Ovary (tissue), 7 donors: ENCODE measurements at regions not wholly inside any gene's neighbourhood (a gene's known extent, or its start where the extent isn't known, plus 50 kb on each side); places are given as distances from the start of the nearest gene placed in this dataset.

Source experiments
- DNase-seq, 5 donors: peaks; one replicate each; pipeline ENCODE4 v3.0.0-alpha.2; 2019 to 2020
- H3K27ac ChIP-seq, 2 donors: fragments of 200-600 bp; one replicate each; pipeline versions ENCODE4 v1.5.1 to v1.8.0; 2019 to 2022
- H3K27me3 ChIP-seq: fragments of 200-600 bp; one replicate; pipeline ENCODE4 v1.8.0; 2022
- H3K36me3 ChIP-seq: fragments of 200-600 bp; sonication (generic); one replicate; pipeline ENCODE4 v1.5.1; 2019
- H3K4me1 ChIP-seq: one replicate; pipeline ENCODE4 v1.8.1; 2013; ENCODE audit warnings: mild to moderate bottlenecking, moderate library complexity; ENCODE audit not compliant: insufficient read depth
- H3K4me3 ChIP-seq: fragments of 200-600 bp; sonication (generic); one replicate; pipeline ENCODE4 v1.5.1; 2017
- H3K9me3 ChIP-seq, 2 donors: fragments of 200-600 bp in 1 of 2; sonication (generic) in 1 of 2; one replicate each; pipeline versions ENCODE4 v1.5.1 to v1.8.1; 2013 to 2019; ENCODE audit warnings: mild to moderate bottlenecking in 1 of 2, moderate library complexity in 1 of 2
- CTCF ChIP-seq, 3 donors: fragments of 450-650 bp in 2 of 3; fragments of 200-600 bp in 1 of 3; IDR thresholded peaks; one replicate each; pipeline versions ENCODE4 v1.5.1 to v1.8.0; 2016 to 2022; ENCODE audit warnings: antibody characterized with exemption in 3 of 3, mild to moderate bottlenecking in 1 of 3
- EP300 ChIP-seq: sonication (generic); formaldehyde crosslinking; IDR thresholded peaks from one replicate; pipeline ENCODE4 v1.6.1; 2017; ENCODE audit warnings: antibody characterized with exemption
- POLR2A ChIP-seq: fragments of 450-650 bp; IDR thresholded peaks from one replicate; pipeline ENCODE4 v1.6.1; 2017; ENCODE audit warnings: antibody characterized with exemption, mild to moderate bottlenecking, moderate library complexity
- WGBS, 3 donors: extraction: QIAGEN DNeasy Blood & Tissue Kit in 1 of 3; methylation state at CpG; one replicate each; pipeline versions ENCODE4 v1.1.5 to v1.1.7; 2013 to 2017; 5-methylcytosine and 5-hydroxymethylcytosine counted together
- intact Hi-C, 4 donors: fragments of 100-400 bp; cut with DNase I; formaldehyde crosslinking; loops; one replicate each; pipeline versions ENCODE4 v1.11.0 to v1.15.1; 2022 to 2023
- donor health status: DM: no; HTN: no; CAD: no; lungs with moderate emphysema.
- donor health status: DM: no; HTN: no; CAD: no.
- donor health status: Bipolar disorder and iron deficiency.
- donor health status: DM: no; HTN: no; CAD: no.
- donor health status: DM: yes; HTN: yes; CAD: no.

GRCh38 chr10:59575269-59575668, 134.4 kb downstream of the SLC16A9 start:
- TF ChIP-seq CTCF (IDR thresholded peaks at IDR 0.05) = no peak
- TF ChIP-seq EP300 = no peak
- no peak for TF ChIP-seq POLR2A
- H3K9me3 ChIP-seq = no peaks in the 10 kb centered on the region
- intact Hi-C loops = loop anchor here in 2 of 4 donors (5.0 to 10.0 kb wide), 3 partner anchors 330 to 623 kb away; no protein-coding TSS in a partner anchor
- H3K4me1 ChIP-seq = peaks cover 3% of the 10 kb centered on the region
- H3K27ac ChIP-seq = no peak overlapping the region
- H3K4me3 ChIP-seq = no peak overlapping the region
- H3K27me3 ChIP-seq = no peaks in the 10 kb centered on the region
- no peak for DNase-seq
- no peaks in the 10 kb centered on the region for H3K36me3 ChIP-seq

DNA sequence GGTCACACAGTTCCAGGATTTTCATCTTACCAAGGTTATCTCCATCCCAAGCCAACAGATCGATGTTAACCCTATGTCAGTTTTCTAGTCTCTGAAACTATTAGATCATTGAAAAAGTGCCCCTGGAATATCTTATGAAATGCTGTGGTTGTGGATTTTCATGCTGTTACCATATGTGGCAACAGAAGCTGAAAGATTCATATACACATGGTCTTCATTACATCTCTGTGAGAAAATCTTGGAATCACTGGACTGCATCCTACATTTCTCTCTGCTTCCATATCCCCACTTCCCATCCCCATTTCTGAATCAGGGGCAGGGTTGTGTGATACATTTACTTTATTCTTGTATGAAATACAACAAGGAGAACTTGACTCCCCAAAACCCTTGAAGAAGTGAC, 146.1 kb downstream of the SLC16A9 start:
- intact Hi-C loops = no loop called here

GRCh38 chr10:59562126-59562525, 147.5 kb downstream of the SLC16A9 start:
- Histone ChIP-seq H3K36me3 (no peaks in the 10 kb centered on the region), H3K27ac (no peak overlapping the region), H3K27me3 (no peaks in the 10 kb centered on the region), H3K9me3 (no peaks in the 10 kb centered on the region), H3K4me3 (no peak overlapping the region), H3K4me1 (no peaks in the 10 kb centered on the region)
- TF ChIP-seq CTCF (IDR thresholded peaks at IDR 0.05) (no peak), POLR2A (no peak), EP300 (no peak)
- intact Hi-C loops = no loop called here
- 53 to 59% (median 57%) methylated on average over 3 of the region's 3 CpGs for WGBS, 3 donors
- no peak for DNase-seq

More for the DNA sequence above, 146.1 kb downstream of the SLC16A9 start:
- no peak for TF ChIP-seq CTCF (IDR thresholded peaks at IDR 0.05)
- TF ChIP-seq POLR2A = no peak
- no peak for TF ChIP-seq EP300
- H3K27ac ChIP-seq = no peak overlapping the region
- DNase-seq = no peak
- no peak overlapping the region for H3K4me3 ChIP-seq
- H3K4me1 ChIP-seq = no peaks in the 10 kb centered on the region
- no peaks in the 10 kb centered on the region for H3K27me3 ChIP-seq
- no peaks in the 10 kb centered on the region for H3K9me3 ChIP-seq
- WGBS, 3 donors = 83 to 85% (median 84%) methylated on average over 1 of the region's 1 CpG
- H3K36me3 ChIP-seq = no peaks in the 10 kb centered on the region

- Histone ChIP-seq H3K36me3 (no peaks in the 10 kb centered on the region), H3K27me3 (no peaks in the 10 kb centered on the region), H3K4me1 (no peaks in the 10 kb centered on the region), H3K27ac (no peak overlapping the region), H3K4me3 (no peak overlapping the region), H3K9me3 (no peaks in the 10 kb centered on the region)
- intact Hi-C loops = no loop called here
- 78 to 82% (median 80%) methylated on average over 3 of the region's 3 CpGs for whole genome bisulfite sequencing, 3 donors
- no peak for TF ChIP-seq POLR2A
- TF ChIP-seq EP300 = no peak
- TF ChIP-seq CTCF (IDR thresholded peaks at IDR 0.05) = no peak
- no peak for DNase-seq
These were observed 148.1 kb downstream of the SLC16A9 start for GRCh38 chr10:59561477-59562121.
